ENCODE measurements at regions not wholly inside any gene's neighbourhood (a gene's known extent, or its start where the extent isn't known, plus 50 kb on each side); places are given as distances from the start of the nearest gene placed in this dataset.

- Histone ChIP-seq H3K9ac (no peak overlapping the region), H3K4me1 (no peaks in the 10 kb centered on the region), H3K4me2 (no peak overlapping the region), H3K27me3 (no peaks in the 10 kb centered on the region), H3K27ac (no peak overlapping the region), H4K20me1 (no peaks in the 10 kb centered on the region), H3K9me3 (replicated peaks in 1 of 11) (peaks cover 97 to 100% (median 99%) of the 10 kb centered on the region in 11 experiments), H3K4me3 (0 out of 20 replicates have a peak overlapping the region, but pooled peaks of 2 of the 10 experiments have one; percentile 7 to 16), H3K36me3 (peaks cover 0 to 84% (median 55%) of the 10 kb centered on the region in 11 experiments; a peak in 17 of 22 replicates)
- no peak for TF ChIP-seq Cebpa-rat (IDR thresholded peaks at IDR 0.05)
Measured at GRCh38 chr10:90136731-90137316, 435.4 kb downstream of the KIF20B start.

GRCh38 chr10:90138844-90139243 lies 437.5 kb downstream of the KIF20B start:
- Histone ChIP-seq H3K36me3 (peaks cover 0 to 72% (median 48%) of the 10 kb centered on the region in 11 experiments; a peak in 17 of 22 replicates), H3K27me3 (no peaks in the 10 kb centered on the region), H3K4me1 (no peaks in the 10 kb centered on the region), H3K27ac (no peak overlapping the region), H3K4me2 (no peak overlapping the region), H3K9me3 (replicated peaks in 1 of 11) (peaks cover 88 to 96% (median 92%) of the 10 kb centered on the region in 11 experiments), H4K20me1 (no peaks in the 10 kb centered on the region), H3K4me3 (no peak overlapping the region), H3K9ac (no peak overlapping the region)
- no peak for TF ChIP-seq Cebpa-rat (IDR thresholded peaks at IDR 0.05)

- Histone ChIP-seq H3K27me3 (no peaks in the 10 kb centered on the region), H3K4me3 (no peak overlapping the region), H3K9ac (no peak overlapping the region), H3K4me1 (no peaks in the 10 kb centered on the region), H3K27ac (no peak overlapping the region), H4K20me1 (no peaks in the 10 kb centered on the region), H3K9me3 (replicated peaks in 1 of 11) (peaks cover 58 to 72% (median 63%) of the 10 kb centered on the region in 11 experiments), H3K4me2 (no peak overlapping the region), H3K36me3 (peaks cover 0 to 53% (median 23%) of the 10 kb centered on the region in 11 experiments; a peak in 12 of 22 replicates)
- no peak for TF ChIP-seq Cebpa-rat (IDR thresholded peaks at IDR 0.05)
Measured at GRCh38 chr10:90141791-90142190, 440.4 kb downstream of the KIF20B start.

- no peak overlapping the region for H3K27ac ChIP-seq
- no peak overlapping the region for H3K4me3 ChIP-seq
- H4K20me1 ChIP-seq, result no peaks in the 10 kb centered on the region
- H3K4me2 ChIP-seq, result no peak overlapping the region
- peaks cover 0 to 34% (median 13%) of the 10 kb centered on the region in 11 experiments; a peak in 12 of 22 replicates for H3K36me3 ChIP-seq
- no peaks in the 10 kb centered on the region for H3K27me3 ChIP-seq
- no peaks in the 10 kb centered on the region for H3K4me1 ChIP-seq
- peaks cover 37 to 50% (median 41%) of the 10 kb centered on the region in 11 experiments for H3K9me3 ChIP-seq (replicated peaks in 1 of 11)
- no peak for TF ChIP-seq Cebpa-rat (IDR thresholded peaks at IDR 0.05)
- H3K9ac ChIP-seq, result no peak overlapping the region
Measured at GRCh38 chr10:90143937-90144336, 442.5 kb downstream of the KIF20B start.

- H3K9ac ChIP-seq, result no peak overlapping the region
- H3K4me1 ChIP-seq, result no peaks in the 10 kb centered on the region
- H3K27ac ChIP-seq, result no peak overlapping the region
- TF ChIP-seq Cebpa-rat (IDR thresholded peaks at IDR 0.05), result no peak
- peaks cover 0 to 26% (median 8%) of the 10 kb centered on the region in 11 experiments; a peak in 11 of 22 replicates for H3K9me3 ChIP-seq (replicated peaks in 1 of 11)
- H3K4me2 ChIP-seq, result no peak overlapping the region
- no peaks in the 10 kb centered on the region for H4K20me1 ChIP-seq
- H3K36me3 ChIP-seq, result peaks cover 0 to 10% (median 0%) of the 10 kb centered on the region in 11 experiments; a peak in 1 of 22 replicates
- no peak overlapping the region for H3K4me3 ChIP-seq
- H3K27me3 ChIP-seq, result no peaks in the 10 kb centered on the region
Measured at GRCh38 chr10:90148116-90148855, 446.9 kb downstream of the KIF20B start.

- no peak overlapping the region for H3K9ac ChIP-seq
- H3K4me2 ChIP-seq, result no peak overlapping the region
- TF ChIP-seq Cebpa-rat (IDR thresholded peaks at IDR 0.05), result no peak
Measured at GRCh38 chr10:90149563-90149962, 448.2 kb downstream of the KIF20B start.

GRCh38 chr10:90162271-90162853 lies 461.0 kb downstream of the KIF20B start:
- H3K27ac ChIP-seq, result no peak overlapping the region
- H3K36me3 ChIP-seq, result peaks cover 0 to 9% (median 0%) of the 10 kb centered on the region in 11 experiments; a peak in 1 of 22 replicates
- H3K4me1 ChIP-seq, result no peaks in the 10 kb centered on the region
- peaks cover 0 to 27% (median 15%) of the 10 kb centered on the region in 11 experiments; a peak in 18 of 22 replicates for H3K9me3 ChIP-seq (replicated peaks in 1 of 11)
- H3K27me3 ChIP-seq, result no peaks in the 10 kb centered on the region
- no peak overlapping the region for H3K4me2 ChIP-seq
- no peak for TF ChIP-seq Cebpa-rat (IDR thresholded peaks at IDR 0.05)
- no peaks in the 10 kb centered on the region for H4K20me1 ChIP-seq
- no peak overlapping the region for H3K4me3 ChIP-seq
- H3K9ac ChIP-seq, result no peak overlapping the region

More at GRCh38 chr10:90149563-90149962, 448.2 kb downstream of the KIF20B start:
- no peaks in the 10 kb centered on the region for H3K27me3 ChIP-seq
- H3K4me1 ChIP-seq, result no peaks in the 10 kb centered on the region
- 0 out of 22 replicates have a peak, but pooled peaks cover 0 to 8% (median 0%) of the 10 kb centered on the region in 11 experiments for H3K36me3 ChIP-seq
- no peak overlapping the region for H3K4me3 ChIP-seq
- peaks cover 0 to 20% (median 5%) of the 10 kb centered on the region in 11 experiments; a peak in 8 of 22 replicates for H3K9me3 ChIP-seq (replicated peaks in 1 of 11)
- no peak overlapping the region for H3K27ac ChIP-seq
- H4K20me1 ChIP-seq, result no peaks in the 10 kb centered on the region

GRCh38 chr10:90167174-90168064 lies 466.0 kb downstream of the KIF20B start:
- H3K27me3 ChIP-seq, result no peaks in the 10 kb centered on the region

More at GRCh38 chr10:90167174-90168064, 466.0 kb downstream of the KIF20B start:
- Histone ChIP-seq H3K9me3 (replicated peaks in 1 of 11) (peaks cover 0 to 25% (median 15%) of the 10 kb centered on the region in 11 experiments; a peak in 17 of 22 replicates), H3K4me3 (no peak overlapping the region), H3K36me3 (peaks cover 0 to 21% (median 0%) of the 10 kb centered on the region in 11 experiments; a peak in 1 of 22 replicates), H3K27ac (no peak overlapping the region), H3K9ac (no peak overlapping the region), H4K20me1 (no peaks in the 10 kb centered on the region), H3K4me2 (no peak overlapping the region), H3K4me1 (no peaks in the 10 kb centered on the region)
- TF ChIP-seq Cebpa-rat (IDR thresholded peaks at IDR 0.05), result no peak

All from BLaER1 treated with 17β-estradiol and CSF1 and Interleukin-3, amounts not matched to agents 10 nM and 100 nM (cell line).